T-helper 1 cell treated with Interleukin-12 subunit alpha and Interleukin-12 subunit beta and Interleukin-4 antibody, amounts not matched to agents 30 μg/mL and 1 μg/mL, for 36 hours (primary cell): ENCODE measurements at regions not wholly inside any gene's neighbourhood (a gene's known extent, or its start where the extent isn't known, plus 50 kb on each side); places are given as distances from the start of the nearest gene placed in this dataset.
"Not testable (repeated sequence)": the region's sequence is repeated elsewhere in the genome, so short reads cannot be mapped to it uniquely, and the experiment has no call there.

Experiments
- H3K27ac Mint-ChIP-seq: one replicate; pipeline ENCODE4 v1.8.0; 2021; ENCODE audit warnings: mild to moderate bottlenecking, mixed read lengths
- H3K27me3 Mint-ChIP-seq: one replicate; pipeline ENCODE4 v1.8.0; 2021; ENCODE audit warnings: low read depth, mixed read lengths
- H3K36me3 Mint-ChIP-seq: one replicate; pipeline ENCODE4 v1.8.0; 2021; ENCODE audit warnings: low read depth, mixed read lengths
- H3K4me1 Mint-ChIP-seq: one replicate; pipeline ENCODE4 v1.8.0; 2021; ENCODE audit warnings: low read depth, mixed read lengths
- H3K4me3 Mint-ChIP-seq: one replicate; pipeline ENCODE4 v1.8.0; 2021; ENCODE audit warnings: mild to moderate bottlenecking, moderate library complexity, mixed read lengths
- H3K9me3 Mint-ChIP-seq: one replicate; pipeline ENCODE4 v1.8.0; 2021; ENCODE audit warnings: mixed read lengths

GRCh38 chr1:219339466-219339865 is 165.8 kb downstream of the LYPLAL1 start:
- H3K36me3 Mint-ChIP-seq: no peaks in the 10 kb centered on the region
- no peaks in the 10 kb centered on the region for H3K27me3 Mint-ChIP-seq
- no peaks in the 10 kb centered on the region for H3K4me1 Mint-ChIP-seq
- no peak overlapping the region for H3K4me3 Mint-ChIP-seq
- H3K9me3 Mint-ChIP-seq: peaks cover 2% of the 10 kb centered on the region
- H3K27ac Mint-ChIP-seq: no peak overlapping the region

- Mint-ChIP-seq H3K27me3 (no peaks in the 10 kb centered on the region), H3K9me3 (no peaks in the 10 kb centered on the region), H3K4me3 (no peak overlapping the region), H3K36me3 (no peaks in the 10 kb centered on the region), H3K27ac (no peak overlapping the region), H3K4me1 (no peaks in the 10 kb centered on the region)
These were observed 163.9 kb downstream of the LYPLAL1 start for GRCh38 chr1:219337588-219337987.

- Mint-ChIP-seq H3K27me3 (no peaks in the 10 kb centered on the region), H3K9me3 (no peaks in the 10 kb centered on the region), H3K27ac (no peak overlapping the region), H3K36me3 (no peaks in the 10 kb centered on the region), H3K4me3 (no peak overlapping the region), H3K4me1 (no peaks in the 10 kb centered on the region)
These were observed 159.9 kb downstream of the LYPLAL1 start for GRCh38 chr1:219333626-219334025.

GRCh38 chr1:219331424-219331823 is 157.7 kb downstream of the LYPLAL1 start:
- H3K36me3 Mint-ChIP-seq: no peaks in the 10 kb centered on the region
- no peaks in the 10 kb centered on the region for H3K4me1 Mint-ChIP-seq
- peaks cover 4% of the 10 kb centered on the region for H3K27me3 Mint-ChIP-seq
- H3K4me3 Mint-ChIP-seq: no peak overlapping the region
- peaks cover 7% of the 10 kb centered on the region for H3K9me3 Mint-ChIP-seq
- no peak overlapping the region for H3K27ac Mint-ChIP-seq

- Mint-ChIP-seq H3K27ac (no peak overlapping the region), H3K4me1 (no peaks in the 10 kb centered on the region)
These were observed 157.0 kb downstream of the LYPLAL1 start for GRCh38 chr1:219330669-219331068.

GRCh38 chr1:219330001-219330400 is 156.3 kb downstream of the LYPLAL1 start:
- Mint-ChIP-seq H3K9me3 (peaks cover 7% of the 10 kb centered on the region), H3K4me3 (no peak overlapping the region), H3K27ac (no peak overlapping the region), H3K27me3 (peaks cover 4% of the 10 kb centered on the region), H3K4me1 (no peaks in the 10 kb centered on the region), H3K36me3 (no peaks in the 10 kb centered on the region)

More at GRCh38 chr1:219330669-219331068, 157.0 kb downstream of the LYPLAL1 start:
- no peak overlapping the region for H3K4me3 Mint-ChIP-seq
- peaks cover 7% of the 10 kb centered on the region for H3K9me3 Mint-ChIP-seq
- H3K27me3 Mint-ChIP-seq: peaks cover 4% of the 10 kb centered on the region
- H3K36me3 Mint-ChIP-seq: no peaks in the 10 kb centered on the region

GRCh38 chr1:219329578-219329977 is 155.9 kb downstream of the LYPLAL1 start:
- Mint-ChIP-seq H3K27me3 (peaks cover 4% of the 10 kb centered on the region), H3K27ac (no peak overlapping the region), H3K9me3 (peaks cover 7% of the 10 kb centered on the region), H3K4me1 (no peaks in the 10 kb centered on the region), H3K4me3 (no peak overlapping the region), H3K36me3 (no peaks in the 10 kb centered on the region)

GRCh38 chr1:219326843-219327242 is 153.2 kb downstream of the LYPLAL1 start:
- Mint-ChIP-seq H3K4me1 (no peaks in the 10 kb centered on the region), H3K27ac (no peak overlapping the region), H3K36me3 (no peaks in the 10 kb centered on the region), H3K27me3 (peaks cover 8% of the 10 kb centered on the region), H3K4me3 (no peak overlapping the region), H3K9me3 (peaks cover 7% of the 10 kb centered on the region)

- Mint-ChIP-seq H3K4me3 (no peak overlapping the region), H3K36me3 (no peaks in the 10 kb centered on the region), H3K27me3 (peaks cover 8% of the 10 kb centered on the region), H3K4me1 (no peaks in the 10 kb centered on the region), H3K27ac (no peak overlapping the region), H3K9me3 (peaks cover 7% of the 10 kb centered on the region)
These were observed 151.7 kb downstream of the LYPLAL1 start for GRCh38 chr1:219325368-219325742.

- peaks cover 10% of the 10 kb centered on the region for H3K9me3 Mint-ChIP-seq
- no peaks in the 10 kb centered on the region for H3K36me3 Mint-ChIP-seq
- H3K4me1 Mint-ChIP-seq: no peaks in the 10 kb centered on the region
- no peak overlapping the region for H3K4me3 Mint-ChIP-seq
- H3K27me3 Mint-ChIP-seq: peaks cover 8% of the 10 kb centered on the region
- no peak overlapping the region for H3K27ac Mint-ChIP-seq
These were observed 151.1 kb downstream of the LYPLAL1 start for GRCh38 chr1:219324629-219325367.

GRCh38 chr1:219324171-219324570 is 150.5 kb downstream of the LYPLAL1 start:
- no peak overlapping the region for H3K4me3 Mint-ChIP-seq
- H3K27me3 Mint-ChIP-seq: peaks cover 8% of the 10 kb centered on the region
- peaks cover 10% of the 10 kb centered on the region for H3K9me3 Mint-ChIP-seq
- no peaks in the 10 kb centered on the region for H3K4me1 Mint-ChIP-seq
- H3K27ac Mint-ChIP-seq: no peak overlapping the region
- H3K36me3 Mint-ChIP-seq: no peaks in the 10 kb centered on the region

- no peaks in the 10 kb centered on the region for H3K4me1 Mint-ChIP-seq
- no peak overlapping the region for H3K4me3 Mint-ChIP-seq
These were observed 149.7 kb downstream of the LYPLAL1 start for GRCh38 chr1:219323426-219323825.

GRCh38 chr1:219322766-219323165 is 149.1 kb downstream of the LYPLAL1 start:
- H3K4me1 Mint-ChIP-seq: no peaks in the 10 kb centered on the region
- H3K27me3 Mint-ChIP-seq: peaks cover 4% of the 10 kb centered on the region
- H3K36me3 Mint-ChIP-seq: no peaks in the 10 kb centered on the region
- no peak overlapping the region for H3K4me3 Mint-ChIP-seq
- H3K27ac Mint-ChIP-seq: no peak overlapping the region
- peaks cover 4% of the 10 kb centered on the region for H3K9me3 Mint-ChIP-seq

More at GRCh38 chr1:219323426-219323825, 149.7 kb downstream of the LYPLAL1 start:
- no peaks in the 10 kb centered on the region for H3K36me3 Mint-ChIP-seq
- H3K27ac Mint-ChIP-seq: no peak overlapping the region
- H3K27me3 Mint-ChIP-seq: peaks cover 8% of the 10 kb centered on the region
- peaks cover 10% of the 10 kb centered on the region for H3K9me3 Mint-ChIP-seq

GRCh38 chr1:219320563-219320962 is 146.9 kb downstream of the LYPLAL1 start:
- not testable (repeated sequence) for H3K4me1 Mint-ChIP-seq, H3K27me3 Mint-ChIP-seq, H3K36me3 Mint-ChIP-seq, H3K4me3 Mint-ChIP-seq, H3K27ac Mint-ChIP-seq, H3K9me3 Mint-ChIP-seq

- H3K27me3 Mint-ChIP-seq: no peaks in the 10 kb centered on the region
- peaks cover 3% of the 10 kb centered on the region for H3K9me3 Mint-ChIP-seq
- no peaks in the 10 kb centered on the region for H3K36me3 Mint-ChIP-seq
- no peak overlapping the region for H3K27ac Mint-ChIP-seq
- no peak overlapping the region for H3K4me3 Mint-ChIP-seq
- H3K4me1 Mint-ChIP-seq: no peaks in the 10 kb centered on the region
These were observed 145.1 kb downstream of the LYPLAL1 start for GRCh38 chr1:219318826-219319225.
